CD4-positive, alpha-beta T cell treated with Interleukin-1 beta for 1 hour (primary cell): ENCODE measurements at regions not wholly inside any gene's neighbourhood (a gene's known extent, or its start where the extent isn't known, plus 50 kb on each side); places are given as distances from the start of the nearest gene placed in this dataset.
"Not testable (repeated sequence)": the region's sequence is repeated elsewhere in the genome, so short reads cannot be mapped to it uniquely, and the experiment has no call there.

Source experiments
- DNase-seq, 2 donors: peaks; one replicate each; pipeline ENCODE4 v3.0.0-alpha.2; 2020 to 2022

- no peak for DNase-seq
Measured at GRCh38 chr20:47906348-47906660, 121.0 kb upstream of the SULF2 start.

DNA sequence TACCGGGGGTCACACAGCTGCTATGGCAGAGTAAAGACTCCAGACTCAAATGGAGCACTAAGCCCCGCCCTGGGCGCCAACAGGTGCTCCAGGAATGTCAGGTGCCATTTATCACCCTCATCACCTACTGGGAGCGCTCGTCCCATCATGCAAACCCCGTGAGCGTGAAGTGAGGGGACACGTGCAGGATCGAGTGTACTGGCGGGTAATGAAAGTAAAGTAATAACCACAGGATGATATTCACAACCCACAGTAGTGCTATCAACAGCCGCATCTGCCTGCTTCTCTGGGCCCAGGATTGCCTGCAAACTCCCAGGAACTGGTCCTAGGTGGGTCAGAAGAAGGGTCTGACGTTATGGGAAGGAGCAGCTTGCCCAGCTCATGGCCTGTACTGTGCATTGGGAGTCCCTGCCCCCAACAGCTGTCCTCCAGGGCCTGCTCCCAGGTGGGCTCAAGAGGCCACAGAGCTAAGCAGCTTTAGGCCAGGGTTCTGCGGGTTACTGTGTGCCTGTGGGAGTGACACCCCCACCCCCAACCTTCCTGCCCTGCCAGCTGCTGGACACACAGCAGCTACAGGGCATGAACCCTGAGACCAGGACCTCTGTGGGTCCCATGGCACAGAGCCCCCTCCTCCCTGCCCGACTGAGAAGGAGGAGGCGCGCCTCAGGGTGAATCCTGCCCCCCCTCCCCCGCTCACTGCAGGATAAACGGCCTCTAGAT lies 120.5 kb upstream of the SULF2 start:
- no peak for DNase-seq

DNA sequence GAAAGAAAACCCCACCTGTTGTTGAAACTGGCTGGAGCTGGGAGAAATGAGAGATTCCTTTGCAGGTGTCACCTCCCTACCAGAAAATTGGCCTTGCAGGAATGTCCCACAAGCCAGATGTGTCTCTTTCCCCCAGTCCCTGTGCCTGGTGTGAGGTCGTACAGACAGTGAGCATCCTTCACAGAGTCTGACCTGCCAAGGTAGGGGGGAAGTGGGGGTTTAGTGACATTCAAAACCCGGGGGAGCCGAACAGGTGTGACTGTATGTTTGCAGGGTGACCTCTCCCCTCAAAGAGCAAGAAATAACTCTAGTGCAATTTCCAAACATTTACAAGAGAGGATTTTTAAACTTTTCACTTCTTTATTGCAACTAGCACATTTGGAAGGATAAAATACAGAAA lies 117.7 kb upstream of the SULF2 start:
- DNase-seq = not testable (repeated sequence)

- not testable (repeated sequence) for DNase-seq
Measured at GRCh38 chr20:47899313-47899712, 114.0 kb upstream of the SULF2 start.

GRCh38 chr20:47897461-47897860 lies 112.2 kb upstream of the SULF2 start:
- DNase-seq = no peak

- DNase-seq = not testable (repeated sequence)
Measured at GRCh38 chr20:47892681-47893080, 107.4 kb upstream of the SULF2 start.

- not testable (repeated sequence) for DNase-seq
Measured at GRCh38 chr20:47890708-47891107, 105.4 kb upstream of the SULF2 start.

DNA sequence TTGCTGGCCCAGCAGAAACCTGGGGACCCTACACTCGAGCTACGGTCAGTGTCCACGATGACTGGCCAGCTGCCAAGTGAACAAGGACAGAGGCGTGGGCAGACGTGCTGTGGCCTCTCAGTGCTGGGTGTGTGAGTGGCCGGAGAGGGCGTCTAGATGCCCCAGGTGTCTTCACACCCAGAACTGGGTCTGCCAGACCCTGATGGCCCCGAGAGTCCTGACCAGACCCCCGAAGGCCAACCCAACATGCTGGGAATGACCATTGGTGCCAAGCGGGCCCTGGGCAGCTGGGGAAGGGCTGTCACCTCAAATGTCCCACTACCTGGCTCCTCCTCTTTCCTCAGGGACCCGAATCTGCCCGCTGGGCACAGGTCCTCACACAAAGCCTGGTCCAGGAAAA lies 104.5 kb upstream of the SULF2 start:
- DNase-seq = not testable (repeated sequence)

GRCh38 chr20:47888351-47888750 lies 103.1 kb upstream of the SULF2 start:
- no peak for DNase-seq

- DNase-seq = no peak
Measured at GRCh38 chr20:47887477-47888080, 102.3 kb upstream of the SULF2 start.

DNA sequence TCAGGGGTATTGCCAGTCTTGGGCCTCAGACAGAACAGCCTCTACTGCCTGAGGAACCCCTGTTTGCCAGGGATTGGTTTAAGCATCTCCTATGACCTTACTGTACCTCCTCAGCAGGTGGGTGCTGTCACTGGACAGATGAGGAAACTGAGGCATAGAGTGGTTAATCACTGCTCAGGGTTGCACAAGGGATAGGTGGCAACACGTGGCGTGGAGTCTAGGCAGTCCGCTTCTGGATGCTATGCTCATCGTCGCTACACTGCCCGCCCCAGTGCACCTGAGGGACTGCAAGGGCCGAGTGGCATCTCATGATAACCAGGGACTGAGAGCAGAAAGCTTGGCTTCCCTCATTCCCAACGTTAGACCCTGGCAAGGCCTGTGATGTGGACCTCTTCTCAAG lies 101.8 kb upstream of the SULF2 start:
- no peak for DNase-seq

DNA sequence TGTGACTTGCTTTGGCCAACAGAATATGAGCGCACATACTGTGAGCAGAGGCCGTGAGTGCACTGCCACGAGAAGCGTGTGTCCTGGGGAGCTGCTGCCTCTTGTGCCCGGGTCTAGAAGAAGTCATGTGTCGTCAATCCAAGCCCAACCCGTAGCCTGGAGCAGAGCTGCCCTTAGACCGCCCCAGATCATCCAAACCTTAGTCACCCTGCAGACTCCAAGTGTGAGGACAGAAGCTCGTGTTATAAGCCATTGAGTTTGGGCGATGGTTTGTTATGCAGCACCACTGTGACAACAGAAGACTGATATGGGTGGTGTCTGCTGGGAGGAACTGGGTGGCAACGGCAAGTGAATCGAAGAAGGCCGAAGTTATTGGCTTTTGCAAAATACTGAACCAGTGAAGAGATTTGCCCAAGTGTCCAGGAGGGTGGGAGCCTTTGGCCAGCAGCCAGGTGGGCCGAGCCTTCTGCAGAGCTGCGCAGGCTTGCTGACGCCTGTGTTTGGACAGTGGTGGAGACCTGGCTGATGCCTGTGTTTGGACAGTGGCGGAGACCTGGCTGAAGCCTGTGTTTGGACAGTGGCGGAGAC lies 101.3 kb upstream of the SULF2 start:
- no peak for DNase-seq

DNA sequence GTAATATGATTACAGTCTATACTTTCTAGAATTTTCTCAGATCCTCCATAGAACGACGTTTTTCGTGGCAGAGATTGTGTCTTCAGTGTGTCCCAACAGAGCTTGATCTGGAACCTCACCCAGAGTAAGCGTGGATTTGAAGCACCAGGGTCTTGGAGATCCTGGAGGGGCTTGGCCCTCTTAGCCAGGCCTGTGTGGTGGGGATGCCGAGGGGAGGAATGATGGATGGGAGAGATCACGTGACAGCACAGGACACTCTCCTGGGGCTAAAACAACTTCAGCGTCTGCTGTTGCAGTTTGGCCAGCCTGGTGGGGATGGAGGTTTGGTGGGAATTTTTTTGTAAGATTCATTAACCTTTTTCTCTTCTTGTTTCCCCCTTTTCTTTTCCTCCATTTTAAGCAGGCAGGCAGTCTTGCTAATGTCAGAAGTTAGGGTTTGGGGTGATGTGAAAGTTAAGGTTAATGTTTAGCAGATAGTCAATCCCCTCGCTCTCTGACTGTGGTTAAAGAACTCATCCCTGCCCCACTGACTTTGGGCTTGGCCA lies 100.7 kb upstream of the SULF2 start:
- no peak for DNase-seq

- not testable (repeated sequence) for DNase-seq
Measured at GRCh38 chr20:47883940-47884339, 98.7 kb upstream of the SULF2 start.

- no peak for DNase-seq
Measured at GRCh38 chr20:47883186-47883585, 97.9 kb upstream of the SULF2 start.

- no peak for DNase-seq
Measured at GRCh38 chr20:47879771-47880170, 94.5 kb upstream of the SULF2 start.

GRCh38 chr20:47878601-47879027 lies 93.3 kb upstream of the SULF2 start:
- no peak for DNase-seq

GRCh38 chr20:47876311-47877088 lies 91.2 kb upstream of the SULF2 start:
- no peak for DNase-seq

DNA sequence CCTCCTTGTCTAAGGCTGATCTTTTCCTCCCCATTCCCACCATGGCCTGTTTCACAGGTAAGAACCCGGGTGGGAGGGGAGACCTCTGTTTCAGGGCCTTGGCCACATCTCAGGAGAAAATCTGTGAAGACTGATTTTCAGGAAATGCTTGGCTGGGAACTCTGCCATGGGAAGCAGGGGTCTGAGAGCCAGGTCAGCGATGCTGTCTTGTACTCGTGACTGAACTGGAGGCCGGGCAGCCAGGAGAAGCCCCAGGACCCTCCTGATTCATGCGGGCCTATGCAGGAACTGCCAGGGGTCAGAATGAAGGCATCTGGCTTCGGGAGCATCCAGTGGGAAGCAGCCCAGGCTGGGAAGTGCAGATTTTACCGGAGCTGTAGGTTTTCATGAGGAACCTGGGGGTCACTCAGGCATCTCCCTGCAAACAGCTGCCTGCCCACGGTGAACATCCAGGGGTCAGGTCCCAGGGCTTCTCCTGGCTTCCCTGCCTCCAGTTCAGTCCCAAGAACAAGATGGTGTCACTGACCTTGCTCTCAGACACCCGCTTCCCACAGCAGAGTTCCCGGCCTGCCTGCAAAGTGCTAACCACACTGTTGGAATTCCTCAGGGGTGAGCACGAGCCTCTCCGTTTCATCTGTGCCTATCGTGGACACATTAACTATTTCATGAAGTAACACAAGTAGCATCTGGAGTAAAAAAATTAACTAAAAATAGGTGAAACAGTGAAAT lies 90.2 kb upstream of the SULF2 start:
- no peak for DNase-seq

DNA sequence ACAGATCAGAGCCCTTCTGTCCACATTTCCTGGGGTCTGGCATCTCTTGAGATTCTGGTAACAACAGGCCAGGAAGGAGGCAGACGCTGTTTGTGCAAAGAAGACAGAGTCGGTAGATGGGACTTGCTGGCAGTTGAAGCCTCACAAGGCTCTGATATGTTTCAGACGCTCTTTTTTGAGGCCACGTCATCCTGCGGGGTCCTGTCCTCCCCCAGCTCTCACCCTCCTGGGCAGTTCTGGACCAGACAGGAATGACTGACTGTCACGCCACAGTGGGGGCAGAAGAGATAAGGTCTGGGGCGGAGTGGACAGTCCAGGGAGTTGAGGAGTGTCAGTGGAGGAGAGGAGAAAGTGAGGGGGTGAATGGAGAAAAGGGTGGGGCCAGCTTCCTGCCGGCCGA lies 87.1 kb upstream of the SULF2 start:
- no peak for DNase-seq

GRCh38 chr20:47870475-47870874 lies 85.2 kb upstream of the SULF2 start:
- DNase-seq = no peak

- DNase-seq = no peak
Measured at GRCh38 chr20:47868744-47869143, 83.5 kb upstream of the SULF2 start.

- DNase-seq = no peak
Measured at GRCh38 chr20:47868236-47868635, 83.0 kb upstream of the SULF2 start.
